Loucy (cell line): ENCODE measurements at regions not wholly inside any gene's neighbourhood (a gene's known extent, or its start where the extent isn't known, plus 50 kb on each side); places are given as distances from the start of the nearest gene placed in this dataset.

ENCODE experiments used
- CTCF ChIP-seq: fragments of 200-600 bp; sonication (generic); conservative IDR thresholded peaks from 2 replicates; pipeline ENCODE4 v1.5.1; 2014; ENCODE audit warnings: mild to moderate bottlenecking, antibody characterized with exemption, low read length
- EZH2phosphoT487 ChIP-seq: fragments of 200-600 bp; IDR thresholded peaks from 2 replicates; pipeline ENCODE4 v1.6.1; 2018; ENCODE audit warnings: antibody characterized with exemption, mild to moderate bottlenecking, moderate library complexity, borderline replicate concordance

DNA sequence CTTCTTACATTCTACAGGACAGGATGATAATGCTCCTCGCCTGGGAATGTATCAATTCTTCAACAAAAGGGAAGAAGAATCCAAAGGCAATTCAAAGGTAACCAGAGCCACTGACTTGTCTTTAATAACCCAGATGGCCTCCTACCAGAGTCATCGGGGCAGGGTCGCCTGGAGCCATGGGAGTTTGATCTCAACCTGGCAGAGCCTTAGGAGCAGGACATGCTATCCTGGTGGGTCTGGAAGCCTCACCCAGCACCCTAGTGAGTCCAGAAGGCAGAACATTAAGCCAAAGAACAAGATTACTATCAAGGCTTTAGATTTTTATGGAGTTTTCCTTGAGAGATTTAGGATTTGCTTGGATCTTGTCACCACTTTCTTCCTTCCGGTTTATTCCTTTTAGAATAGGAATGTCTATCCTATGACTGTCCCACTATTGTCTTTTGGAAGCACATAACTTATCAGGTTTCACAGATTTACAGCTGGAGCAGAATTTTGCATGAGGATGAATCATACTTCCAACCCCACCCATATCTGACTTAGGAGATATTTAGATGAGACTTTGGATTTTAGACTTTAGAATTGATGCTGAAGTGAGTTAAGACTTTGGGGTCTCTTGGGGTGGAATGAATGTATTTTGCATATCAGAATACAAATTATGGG lies 330.3 kb upstream of the GOLIM4 start:
- TF ChIP-seq CTCF (no peak), EZH2phosphoT487 (no peak)
